T-helper 1 cell treated with Interleukin-12 subunit alpha and Interleukin-12 subunit beta and Interleukin-4 antibody, amounts not matched to agents 30 ng/mL and 1 ng/mL, for 36 hours (primary cell): ENCODE measurements at regions not wholly inside any gene's neighbourhood (a gene's known extent, or its start where the extent isn't known, plus 50 kb on each side); places are given as distances from the start of the nearest gene placed in this dataset.
"Not testable (repeated sequence)": the region's sequence is repeated elsewhere in the genome, so short reads cannot be mapped to it uniquely, and the experiment has no call there.

Source experiments
- intact Hi-C: fragments of 100-400 bp; cut with micrococcal nuclease; formaldehyde crosslinking; loops from one replicate; pipeline ENCODE4 v1.15.1; 2024

- intact Hi-C loops = no loop called here
Observed at GRCh38 chr17:77555741-77556291, 402.7 kb upstream of the TNRC6C start.

- intact Hi-C loops = no loop called here
Observed at GRCh38 chr17:77556383-77557061, 402.0 kb upstream of the TNRC6C start.

DNA sequence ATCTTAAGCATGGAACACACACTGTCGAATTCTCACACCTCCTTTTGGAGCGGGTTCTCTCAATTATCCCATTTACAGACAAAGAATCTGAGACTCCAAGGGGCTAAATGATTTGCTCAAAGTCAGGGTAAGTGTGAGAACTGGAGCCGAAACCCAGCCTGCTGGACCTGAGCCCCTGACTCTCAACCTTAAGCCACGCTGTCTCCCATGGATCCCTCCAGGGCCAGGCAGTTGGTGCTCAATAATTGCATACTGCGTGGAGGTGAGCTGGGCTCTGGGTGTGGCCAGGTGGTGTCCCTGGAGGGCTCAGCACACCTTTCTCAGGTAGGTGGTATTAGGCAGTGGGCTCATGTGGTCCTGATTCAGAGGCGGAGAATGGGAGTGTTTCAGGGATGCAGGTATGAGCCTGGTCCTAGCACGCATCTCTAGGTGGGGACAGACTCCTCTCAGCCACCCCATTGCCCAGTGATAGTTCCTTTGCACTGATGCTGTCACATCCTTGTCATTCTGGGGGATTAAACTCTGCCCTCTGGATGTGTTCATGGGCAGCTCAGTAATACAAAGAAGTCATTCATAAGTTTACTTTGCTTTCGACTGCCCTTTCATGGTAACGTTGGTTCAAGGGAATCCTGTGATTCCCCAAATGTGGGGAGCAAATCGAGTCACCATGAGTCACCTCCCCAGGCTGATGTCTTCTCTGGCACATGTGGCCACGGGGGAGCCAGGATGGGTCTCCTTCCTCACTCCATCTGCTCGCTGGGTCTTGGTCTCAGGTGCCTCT is 399.5 kb upstream of the TNRC6C start:
- intact Hi-C loops = no loop called here

DNA sequence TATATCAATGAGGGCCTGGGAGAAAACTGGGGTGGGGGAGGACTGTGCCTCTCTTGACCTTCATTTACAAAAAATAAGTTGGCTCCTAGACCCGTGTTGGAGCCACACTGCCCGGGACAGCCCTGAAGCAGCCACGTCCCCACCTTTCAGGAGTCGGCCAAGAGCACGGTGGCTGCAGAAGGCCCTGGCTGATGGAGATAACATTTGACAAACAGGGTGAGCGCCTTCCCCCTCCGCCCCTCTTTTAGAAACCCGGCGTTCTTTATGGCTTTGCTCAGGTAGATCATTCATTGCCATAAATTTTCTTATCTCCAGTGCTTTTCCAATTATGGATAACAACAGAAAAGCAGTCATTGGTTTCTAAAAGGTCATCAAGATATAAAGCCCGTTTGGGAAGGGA is 398.1 kb upstream of the TNRC6C start:
- intact Hi-C loops = no loop called here

DNA sequence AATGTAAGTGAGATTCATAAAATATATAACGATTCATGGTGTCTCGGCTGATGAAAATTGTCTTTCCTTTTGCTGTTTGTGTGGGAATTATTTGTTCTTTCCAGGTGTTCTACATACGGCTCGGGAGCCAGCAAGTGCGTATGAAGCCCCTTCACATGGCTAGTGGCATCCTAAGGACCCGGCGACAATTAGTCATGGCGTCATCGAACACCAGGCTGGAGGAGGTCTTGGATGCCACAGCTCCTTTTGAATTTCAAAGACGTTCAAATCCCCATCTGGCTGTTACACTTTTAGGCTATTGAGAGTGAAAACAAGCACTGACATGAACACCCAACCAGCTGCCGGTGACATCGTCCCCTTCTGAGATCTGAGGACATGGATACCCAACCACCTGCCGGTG is 397.7 kb upstream of the TNRC6C start:
- intact Hi-C loops = no loop called here

DNA sequence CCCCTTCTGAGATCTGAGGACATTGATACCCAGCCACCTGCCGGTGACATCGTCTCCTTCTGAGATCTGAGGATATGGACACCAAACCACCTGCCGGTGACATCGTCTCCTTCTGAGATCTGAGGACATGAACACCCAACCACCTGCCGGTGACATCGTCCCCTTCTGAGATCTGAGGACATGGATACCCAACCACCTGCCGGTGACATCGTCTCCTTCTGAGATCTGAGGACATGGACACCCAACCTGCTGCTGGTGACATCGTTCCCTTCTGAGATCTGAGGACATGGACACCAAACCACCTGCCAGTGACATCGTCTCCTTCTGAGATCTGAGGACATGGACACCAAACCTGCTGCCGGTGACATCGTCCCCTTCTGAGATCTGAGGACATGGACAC is 396.1 kb upstream of the TNRC6C start:
- intact Hi-C loops = not testable (repeated sequence)

DNA sequence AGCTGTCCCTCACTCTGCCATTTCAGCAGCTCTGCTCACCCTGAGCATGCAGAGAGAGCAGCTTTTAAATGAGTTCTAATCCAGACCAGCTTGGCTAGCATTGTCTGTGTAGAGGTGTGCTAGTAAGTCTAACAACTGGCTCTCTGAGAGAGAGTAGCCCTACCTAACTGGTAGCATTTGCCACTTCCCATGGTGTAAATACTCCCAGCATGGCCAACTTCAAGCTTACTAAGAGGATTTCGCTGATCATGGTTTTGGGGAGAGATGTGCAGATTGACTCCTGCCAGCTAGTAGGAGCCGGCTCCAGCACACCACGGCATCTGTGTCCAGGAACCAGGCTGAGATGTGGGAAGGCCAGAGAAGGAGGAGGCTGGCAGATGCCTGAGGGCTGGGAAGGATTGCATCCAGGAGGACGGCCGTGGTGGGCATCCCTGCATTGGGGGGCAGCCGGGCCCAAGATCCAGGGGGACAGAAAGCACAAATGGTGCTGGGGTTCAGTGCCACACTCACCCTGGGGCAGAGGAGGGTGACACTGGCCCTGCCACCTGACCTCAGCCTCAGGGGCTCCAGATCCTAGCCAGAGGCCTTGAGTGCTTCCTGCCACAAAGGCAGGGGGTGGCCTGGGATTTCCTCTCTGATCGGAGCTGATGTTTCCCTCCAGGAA is 394.9 kb upstream of the TNRC6C start:
- intact Hi-C loops = no loop called here

DNA sequence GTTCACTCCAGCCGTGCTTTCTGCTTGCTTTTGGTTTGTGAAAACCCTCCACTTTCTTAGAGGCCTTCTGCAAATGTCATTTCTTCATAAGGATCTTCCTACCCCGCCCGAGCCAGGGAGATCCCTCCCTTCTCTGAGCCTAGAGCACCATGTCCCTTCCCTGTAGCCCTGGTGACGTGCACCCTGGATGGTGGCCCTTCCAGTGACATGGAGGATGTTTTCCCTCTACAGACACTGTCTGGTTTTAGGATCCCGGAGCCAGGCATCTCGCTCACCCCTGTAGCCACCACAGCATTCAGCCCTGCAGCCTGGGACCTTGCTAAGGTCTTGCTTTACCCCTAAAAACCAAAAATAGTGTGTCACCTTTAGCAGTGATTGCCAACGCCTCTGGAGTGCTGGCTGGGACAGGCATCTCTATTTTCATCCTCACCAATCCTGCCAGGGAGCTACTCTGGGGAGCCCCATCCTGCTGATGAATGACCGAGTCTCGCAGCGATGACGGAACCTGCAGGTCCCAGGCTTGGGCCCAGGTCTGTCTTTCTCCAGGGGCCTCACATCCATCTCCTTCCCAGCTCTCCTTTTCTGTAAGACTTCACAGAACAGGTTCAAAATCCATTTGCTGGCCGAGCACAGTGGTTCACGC is 394.1 kb upstream of the TNRC6C start:
- intact Hi-C loops = no loop called here

- intact Hi-C loops = no loop called here
Observed at GRCh38 chr17:77565166-77565565, 393.3 kb upstream of the TNRC6C start.

GRCh38 chr17:77566151-77566550 is 392.4 kb upstream of the TNRC6C start:
- intact Hi-C loops = no loop called here

- intact Hi-C loops = no loop called here
Observed at GRCh38 chr17:77566566-77567138, 391.9 kb upstream of the TNRC6C start.

DNA sequence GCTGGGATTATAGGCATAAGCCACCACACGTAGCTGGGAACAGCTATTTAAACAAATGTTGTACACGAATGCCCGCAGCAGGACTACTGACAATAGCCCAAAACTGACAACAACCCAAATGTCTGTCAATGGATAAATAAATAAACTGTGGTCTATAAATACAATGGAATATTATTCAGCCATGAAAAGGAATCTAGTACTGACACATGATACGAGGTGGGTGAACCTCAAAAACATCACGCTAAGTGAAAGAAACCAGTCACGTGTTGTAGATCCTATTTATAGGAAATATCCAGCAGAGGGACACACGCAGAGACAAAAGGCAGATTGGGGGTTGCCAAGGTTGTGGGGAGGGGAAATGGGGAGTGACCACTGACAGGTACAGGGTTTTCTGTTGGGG is 390.0 kb upstream of the TNRC6C start:
- intact Hi-C loops = no loop called here

GRCh38 chr17:77569846-77570564 is 388.5 kb upstream of the TNRC6C start:
- intact Hi-C loops = no loop called here

DNA sequence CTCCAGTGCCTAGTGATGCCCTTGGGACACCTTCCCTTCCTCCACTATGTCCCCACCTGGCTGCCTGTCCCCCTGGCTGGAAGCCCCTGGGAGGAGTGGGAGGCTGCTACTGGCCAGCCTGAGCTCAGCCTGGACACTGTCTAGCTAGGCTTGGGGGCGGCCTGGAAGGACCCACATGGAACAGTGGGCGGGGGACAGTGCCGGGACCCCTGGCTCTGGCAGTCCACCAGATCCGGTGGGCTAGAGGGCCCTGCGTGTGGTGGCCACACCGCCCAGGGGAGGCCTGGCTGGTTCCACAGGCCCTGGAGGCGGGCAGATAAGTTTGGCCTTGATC is 388.0 kb upstream of the TNRC6C start:
- intact Hi-C loops = no loop called here

- intact Hi-C loops = no loop called here
Observed at GRCh38 chr17:77571155-77571981, 387.1 kb upstream of the TNRC6C start.

GRCh38 chr17:77572065-77572601 is 386.4 kb upstream of the TNRC6C start:
- intact Hi-C loops = no loop called here

DNA sequence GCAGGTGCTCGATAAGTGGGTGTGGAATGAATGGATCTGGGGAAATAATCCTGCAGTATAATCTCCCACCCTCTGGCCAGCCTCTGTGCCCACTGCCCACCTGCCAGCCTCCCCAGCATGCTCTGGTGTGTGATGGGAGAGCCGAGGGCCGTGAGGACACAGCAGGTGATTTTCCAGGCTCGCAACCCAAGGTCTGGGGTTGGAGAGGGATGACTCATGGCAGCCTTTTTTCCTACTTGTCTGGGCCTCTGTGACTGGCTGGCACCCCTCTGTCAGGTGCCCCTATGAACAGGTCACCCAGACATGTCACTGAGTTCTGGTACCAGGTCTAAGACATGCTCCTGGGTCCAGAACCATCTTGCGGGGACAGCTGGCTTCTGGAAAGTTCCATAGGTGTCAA is 385.7 kb upstream of the TNRC6C start:
- intact Hi-C loops = no loop called here

- intact Hi-C loops = no loop called here
Observed at GRCh38 chr17:77577491-77577890, 381.0 kb upstream of the TNRC6C start.

DNA sequence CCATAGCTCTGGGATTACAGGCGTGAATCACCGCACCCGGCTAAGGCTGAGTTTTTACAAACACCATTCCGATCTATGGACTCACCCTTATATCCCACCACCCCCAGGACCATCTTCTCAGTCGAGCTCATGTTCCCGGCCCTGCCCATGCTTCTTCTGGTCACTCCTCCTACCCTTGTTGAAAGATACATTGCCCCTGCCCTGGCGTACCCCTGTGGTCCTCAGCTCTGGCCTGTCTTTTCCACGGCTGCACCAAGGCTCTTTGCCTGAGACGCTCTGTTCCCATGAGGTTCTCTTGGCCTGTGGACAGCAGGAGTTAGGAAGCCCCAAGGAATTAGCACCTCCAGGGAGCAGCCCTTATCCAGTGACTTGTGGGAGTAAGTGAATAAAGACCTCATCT is 379.4 kb upstream of the TNRC6C start:
- intact Hi-C loops = no loop called here

DNA sequence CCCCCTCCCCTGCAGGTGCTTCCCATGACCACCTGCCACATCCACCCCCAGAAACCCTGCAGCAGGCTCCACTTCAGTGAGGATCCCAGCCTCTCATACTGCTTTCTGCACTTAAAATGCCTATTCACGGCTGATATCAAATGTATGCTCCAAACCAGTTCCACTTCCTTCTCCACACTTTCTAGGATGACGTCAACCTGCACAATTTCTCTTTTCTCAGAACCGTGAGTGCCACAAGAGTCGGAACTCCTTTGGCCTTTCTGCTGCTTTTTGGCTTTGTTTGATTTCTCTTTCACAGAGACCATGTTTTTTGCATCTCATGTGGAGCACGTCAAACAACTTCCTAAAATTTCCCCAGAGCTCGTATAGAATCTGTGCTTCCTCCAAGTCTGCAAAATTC is 378.8 kb upstream of the TNRC6C start:
- intact Hi-C loops = no loop called here
